ENCODE measurements at regions not wholly inside any gene's neighbourhood (a gene's known extent, or its start where the extent isn't known, plus 50 kb on each side); places are given as distances from the start of the nearest gene placed in this dataset.
"Not testable (repeated sequence)": the region's sequence is repeated elsewhere in the genome, so short reads cannot be mapped to it uniquely, and the experiment has no call there.

DNA sequence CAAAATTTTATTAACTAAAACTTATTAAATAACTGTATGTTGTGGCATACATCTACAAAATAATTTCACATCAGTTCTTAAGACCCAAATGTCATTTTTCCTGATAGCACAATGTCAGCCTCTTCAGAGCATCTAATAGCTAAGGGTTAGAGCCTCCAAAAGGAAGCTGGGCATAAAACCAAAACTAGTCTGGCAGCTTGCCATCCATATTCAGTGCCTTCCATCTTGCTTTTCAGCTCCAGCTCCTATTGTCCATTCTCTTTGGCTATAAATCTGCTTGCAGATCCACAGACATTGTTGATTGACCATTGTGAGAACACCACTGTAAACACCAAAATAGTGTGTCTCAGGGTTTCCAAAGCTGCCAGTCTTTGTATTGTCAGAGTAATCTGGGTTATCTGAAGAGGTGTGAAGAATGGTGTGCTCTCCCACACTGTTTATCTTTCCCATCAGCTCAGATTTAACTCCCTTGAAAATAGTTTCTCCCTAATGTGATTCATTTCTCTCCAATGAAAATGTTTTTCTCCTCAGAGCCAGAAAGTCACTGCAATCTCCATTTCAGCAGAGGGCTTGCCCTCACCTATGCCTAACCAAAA, 154.8 kb upstream of the KCNQ5 start:
- TF ChIP-seq CTCF (IDR thresholded peaks at IDR 0.05; ENCODE audit: borderline replicate concordance, control extremely low read depth, extremely low read depth, insufficient read depth, missing control alignments): no peak
- in situ Hi-C loops (cut with MboI; ENCODE audit: low sequenced_read_pairs, unreplicated experiment): no loop called here
- no peak for DNase-seq (ENCODE audit: low spot score)

DNA sequence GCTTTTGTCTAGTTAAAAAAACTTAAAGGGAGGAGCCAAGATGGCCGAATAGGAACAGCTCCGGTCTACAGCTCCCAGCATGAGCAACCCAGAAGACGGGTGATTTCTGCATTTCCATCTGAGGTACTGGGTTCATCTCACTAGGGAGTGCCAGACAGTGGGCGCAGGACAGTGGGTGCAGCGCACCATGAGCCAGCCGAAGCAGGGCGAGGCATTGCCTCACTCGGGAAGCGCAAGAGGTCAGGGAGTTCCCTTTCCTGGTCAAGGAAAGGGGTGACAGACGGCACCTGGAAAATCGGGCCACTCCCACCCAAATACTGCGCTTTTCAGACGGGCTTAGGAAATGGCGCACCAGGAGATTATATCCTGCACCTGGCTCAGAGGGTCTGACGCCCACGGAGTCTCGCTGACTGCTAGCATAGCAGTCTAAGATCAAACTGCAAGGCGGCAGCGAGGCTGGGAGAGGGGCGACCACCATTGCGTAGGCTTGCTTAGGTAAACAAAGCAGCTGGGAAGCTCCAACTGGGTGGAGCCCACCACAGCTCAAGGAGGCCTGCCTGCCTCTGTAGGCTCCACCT, 152.4 kb upstream of the KCNQ5 start:
- in situ Hi-C loops (cut with MboI; ENCODE audit: low sequenced_read_pairs, unreplicated experiment); DNase-seq (ENCODE audit: low spot score): not testable (repeated sequence)

DNA sequence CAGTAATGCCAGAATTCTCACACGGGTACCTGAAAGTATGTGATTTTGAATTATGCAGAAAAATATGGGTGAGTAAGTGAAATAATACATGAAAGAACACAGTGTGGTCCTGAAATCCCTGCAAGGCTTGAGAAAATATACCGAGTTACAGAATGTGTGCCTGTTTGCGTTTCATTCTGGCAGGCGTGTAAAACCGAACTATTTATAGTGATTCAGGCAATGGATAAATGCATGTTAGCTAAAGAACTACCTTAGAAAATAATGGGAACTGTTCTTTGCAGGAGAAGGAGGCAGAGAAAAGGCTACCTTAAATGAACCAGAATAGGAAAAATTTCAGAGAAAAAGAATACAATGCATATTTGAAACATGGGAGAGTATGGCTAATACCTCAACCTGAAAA, 145.8 kb upstream of the KCNQ5 start:
- in situ Hi-C loops (cut with MboI; ENCODE audit: low sequenced_read_pairs, unreplicated experiment): no loop called here
- TF ChIP-seq CTCF (IDR thresholded peaks at IDR 0.05; ENCODE audit: borderline replicate concordance, control extremely low read depth, extremely low read depth, insufficient read depth, missing control alignments): no peak
- DNase-seq (ENCODE audit: low spot score): no peak

GRCh38 chr6:72476646-72477045, 145.2 kb upstream of the KCNQ5 start:
- TF ChIP-seq CTCF (IDR thresholded peaks at IDR 0.05; ENCODE audit: borderline replicate concordance, control extremely low read depth, extremely low read depth, insufficient read depth, missing control alignments): no peak
- DNase-seq (ENCODE audit: low spot score): no peak
- in situ Hi-C loops (cut with MboI; ENCODE audit: low sequenced_read_pairs, unreplicated experiment): no loop called here

DNA sequence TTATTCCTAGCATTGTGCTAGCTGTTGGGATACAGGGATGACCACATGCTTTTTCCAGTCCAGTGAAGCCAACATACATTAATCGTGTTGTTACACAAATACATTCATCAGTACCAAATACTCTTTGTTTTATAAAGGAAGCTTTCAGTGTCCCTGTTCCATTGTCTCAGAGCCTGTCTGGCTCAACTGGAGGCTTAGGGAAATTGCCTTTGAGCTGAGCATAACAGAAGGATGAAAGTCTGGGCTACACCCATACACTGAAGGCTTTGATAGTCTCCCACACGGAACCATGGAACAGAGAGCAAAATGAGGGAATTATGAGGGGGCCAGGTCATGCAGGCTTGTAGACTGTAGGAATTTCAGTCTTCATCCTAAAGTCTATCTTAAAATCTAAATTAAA, 126.4 kb upstream of the KCNQ5 start:
- TF ChIP-seq CTCF (IDR thresholded peaks at IDR 0.05; ENCODE audit: borderline replicate concordance, control extremely low read depth, extremely low read depth, insufficient read depth, missing control alignments): no peak

DNA sequence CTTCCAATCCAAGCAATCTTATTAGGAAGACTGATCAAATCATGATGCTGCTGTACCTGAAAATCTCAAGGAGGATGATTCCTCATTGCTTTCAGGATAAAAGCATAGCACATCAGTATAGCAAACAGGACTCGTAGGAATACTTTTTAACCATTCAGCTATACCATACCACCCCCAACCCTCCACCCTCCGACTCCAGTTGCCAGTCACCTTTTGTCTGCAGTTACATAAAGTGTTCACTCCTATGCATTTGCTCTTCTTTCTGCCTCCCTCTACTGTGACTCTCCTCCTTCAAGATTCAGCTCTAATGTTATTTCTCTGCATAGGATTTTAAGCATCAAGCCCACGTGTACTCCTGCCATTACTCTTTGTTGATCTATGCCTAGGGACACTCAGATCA, 124.7 kb upstream of the KCNQ5 start:
- no peak for TF ChIP-seq CTCF (IDR thresholded peaks at IDR 0.05; ENCODE audit: borderline replicate concordance, control extremely low read depth, extremely low read depth, insufficient read depth, missing control alignments)
- in situ Hi-C loops (cut with MboI; ENCODE audit: low sequenced_read_pairs, unreplicated experiment): no loop called here

More for the DNA sequence above, 126.4 kb upstream of the KCNQ5 start:
- in situ Hi-C loops (cut with MboI; ENCODE audit: low sequenced_read_pairs, unreplicated experiment): no loop called here
- DNase-seq (ENCODE audit: low spot score): no peak

GRCh38 chr6:72500669-72501068, 121.2 kb upstream of the KCNQ5 start:
- in situ Hi-C loops (cut with MboI; ENCODE audit: low sequenced_read_pairs, unreplicated experiment): no loop called here
- DNase-seq (ENCODE audit: low spot score): no peak
- TF ChIP-seq CTCF (IDR thresholded peaks at IDR 0.05; ENCODE audit: borderline replicate concordance, control extremely low read depth, extremely low read depth, insufficient read depth, missing control alignments): no peak

More for the DNA sequence above, 124.7 kb upstream of the KCNQ5 start:
- DNase-seq (ENCODE audit: low spot score): no peak

Data from GM13976 (cell line).